ENCODE measurements at regions not wholly inside any gene's neighbourhood (a gene's known extent, or its start where the extent isn't known, plus 50 kb on each side); places are given as distances from the start of the nearest gene placed in this dataset.

DNA sequence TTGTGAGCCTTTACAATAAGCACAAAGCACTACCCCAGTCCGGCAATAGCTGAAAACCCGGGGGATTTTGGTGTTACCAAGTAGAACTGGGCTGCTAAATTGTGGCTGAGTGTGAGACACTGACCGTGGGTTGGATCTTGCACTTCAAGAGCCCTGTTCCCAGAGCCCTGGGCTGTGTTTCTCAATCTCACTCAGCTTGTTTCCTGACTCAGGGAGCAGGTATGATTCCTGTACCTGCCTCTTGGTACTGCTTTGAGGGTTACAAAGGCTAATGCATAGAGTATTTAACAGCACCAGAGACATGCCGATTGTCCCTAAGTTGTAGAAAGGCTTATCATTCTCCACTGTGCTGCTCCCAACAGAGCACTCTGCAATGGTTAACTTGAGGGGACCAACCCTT is 134.6 kb downstream of the TEX36 start:
- H3K27ac ChIP-seq: no peak overlapping the region
- TF ChIP-seq ZFX (IDR thresholded peaks at IDR 0.05) (no peak), CTCF (conservative IDR thresholded peaks at IDR 0.05) (no peak)

GRCh38 chr10:125547010-125547650 is 135.8 kb downstream of the TEX36 start:
- H3K27ac ChIP-seq: no peak overlapping the region
- TF ChIP-seq CTCF (conservative IDR thresholded peaks at IDR 0.05) (no peak), ZFX (IDR thresholded peaks at IDR 0.05) (no peak)

- H3K27ac ChIP-seq: no peak overlapping the region
- no peak for TF ChIP-seq ZFX (IDR thresholded peaks at IDR 0.05)
- no peak for TF ChIP-seq CTCF (conservative IDR thresholded peaks at IDR 0.05)
Measured at GRCh38 chr10:125543796-125544195, 139.2 kb downstream of the TEX36 start.

GRCh38 chr10:125538947-125539731 is 143.8 kb downstream of the TEX36 start:
- TF ChIP-seq ZFX (IDR thresholded peaks at IDR 0.05) (no peak), CTCF (conservative IDR thresholded peaks at IDR 0.05) (no peak; the same call in 1 of the 2 replicates)
- H3K27ac ChIP-seq: peak overlapping the region; percentile 73

DNA sequence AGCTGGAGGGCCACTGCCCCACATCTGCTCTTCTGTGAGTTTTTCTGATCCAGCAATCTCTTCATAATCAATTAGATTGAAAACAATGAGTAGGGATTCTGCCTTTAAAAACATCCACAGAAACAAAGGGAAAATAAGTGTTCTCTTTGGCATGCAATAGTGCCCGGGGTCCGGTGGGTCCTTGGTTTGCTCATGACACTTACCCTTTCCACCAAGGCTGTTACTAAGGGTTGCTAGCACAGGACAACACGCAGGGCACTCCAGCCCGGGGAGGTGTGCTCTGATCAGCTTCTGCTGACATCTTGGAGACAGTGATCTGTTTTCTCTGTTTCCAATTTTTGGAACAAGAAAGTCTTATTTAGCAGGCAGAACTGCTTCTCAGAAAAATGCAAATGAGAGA is 146.7 kb downstream of the TEX36 start:
- TF ChIP-seq ZFX (IDR thresholded peaks at IDR 0.05): no peak
- no peak for TF ChIP-seq CTCF (conservative IDR thresholded peaks at IDR 0.05)
- no peak overlapping the region for H3K27ac ChIP-seq

GRCh38 chr10:125535559-125535958 is 147.4 kb downstream of the TEX36 start:
- no peak overlapping the region for H3K27ac ChIP-seq
- TF ChIP-seq CTCF (conservative IDR thresholded peaks at IDR 0.05): no peak
- no peak for TF ChIP-seq ZFX (IDR thresholded peaks at IDR 0.05)

DNA sequence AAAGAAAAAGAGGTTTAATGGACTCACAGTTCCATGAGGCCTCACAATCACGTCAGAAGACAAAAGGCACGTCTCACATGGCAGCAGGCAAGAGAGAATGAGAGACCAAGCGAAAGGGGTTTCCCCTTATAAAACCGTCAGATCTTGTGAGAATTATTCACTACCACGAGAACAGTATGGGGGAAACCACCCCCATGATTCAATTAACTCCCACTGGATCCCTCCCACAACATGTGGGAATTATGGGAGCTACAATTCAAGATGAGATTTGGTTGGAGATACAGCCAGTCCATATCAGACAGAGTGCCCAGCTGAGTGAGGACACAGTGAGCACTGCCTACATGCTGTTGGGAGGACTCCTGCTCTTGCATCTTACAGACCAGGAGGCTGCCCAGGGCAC is 148.4 kb downstream of the TEX36 start:
- H3K27ac ChIP-seq: no peak overlapping the region
- no peak for TF ChIP-seq CTCF (conservative IDR thresholded peaks at IDR 0.05)
- no peak for TF ChIP-seq ZFX (IDR thresholded peaks at IDR 0.05)
